ENCODE measurements at regions not wholly inside any gene's neighbourhood (a gene's known extent, or its start where the extent isn't known, plus 50 kb on each side); places are given as distances from the start of the nearest gene placed in this dataset.

DNA sequence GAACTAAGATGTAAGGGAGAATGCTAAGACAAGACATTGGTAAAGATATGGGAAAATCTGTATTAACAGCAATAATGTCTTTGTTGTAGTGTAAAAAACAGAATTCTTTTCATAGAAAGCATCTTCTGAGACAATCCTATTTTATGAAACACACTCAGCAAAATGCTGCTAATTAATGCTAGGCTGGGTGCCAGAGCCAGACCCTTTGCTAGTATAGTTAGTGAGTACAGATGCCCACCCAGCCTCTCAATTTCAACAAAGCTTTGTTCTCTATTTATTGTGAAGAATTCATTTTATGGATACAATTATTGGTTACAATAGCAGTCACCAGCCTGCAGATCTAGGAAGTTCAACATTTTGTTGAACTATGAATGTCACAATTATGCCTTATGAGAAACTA, 131.0 kb downstream of the SEM1 start:
- H2AFZ ChIP-seq (ENCODE audit: low read depth, low read length) = no peak overlapping the region

DNA sequence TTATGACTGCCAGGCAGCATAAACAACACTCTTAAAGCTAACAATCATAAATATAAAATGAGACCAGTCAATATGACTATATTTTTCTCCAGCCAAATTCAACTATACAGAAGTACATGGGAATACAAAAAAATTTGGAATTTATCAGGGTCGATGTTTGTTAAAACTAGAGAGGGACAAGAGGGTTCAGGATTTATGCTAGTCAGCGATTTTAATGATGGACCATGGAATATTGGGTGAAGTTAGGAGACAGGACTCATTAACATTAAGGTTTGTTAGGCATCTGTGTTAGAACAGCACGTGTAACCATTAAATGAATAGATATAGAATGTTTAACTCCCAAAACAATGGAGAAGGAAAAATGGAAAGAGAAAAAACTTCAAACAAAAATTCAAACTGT, 146.2 kb downstream of the SEM1 start:
- Histone ChIP-seq H3K4me3 (ENCODE audit: insufficient read depth, low read depth, low read length) (no peak overlapping the region), H4K20me1 (ENCODE audit: insufficient read depth, low read length) (no peaks in the 10 kb centered on the region), H3K79me2 (ENCODE audit: insufficient read depth, low read length) (no peaks in the 10 kb centered on the region), H3K27ac (ENCODE audit: low read depth, low read length) (no peak overlapping the region), H3K27me3 (ENCODE audit: insufficient read depth, low read length) (no peaks in the 10 kb centered on the region), H2AFZ (ENCODE audit: low read depth, low read length) (no peak overlapping the region), H3K9me3 (ENCODE audit: insufficient read depth, low read depth, low read length) (no peaks in the 10 kb centered on the region), H3K36me3 (ENCODE audit: insufficient read depth, low read length) (no peaks in the 10 kb centered on the region), H3K4me1 (ENCODE audit: insufficient read depth, low read length) (no peaks in the 10 kb centered on the region), H3K9ac (ENCODE audit: low read length) (no peak overlapping the region), H3K4me2 (ENCODE audit: low read length) (no peak overlapping the region)
- FAIRE-seq = no peak
- Mint-ChIP-seq H3K9me3 (ENCODE audit: unreplicated experiment) (no peaks in the 10 kb centered on the region), H3K4me3 (ENCODE audit: unreplicated experiment) (no peak overlapping the region), H3K27me3 (ENCODE audit: low read depth, unreplicated experiment) (no peaks in the 10 kb centered on the region), H3K27ac (ENCODE audit: unreplicated experiment) (no peak overlapping the region), H3K4me1 (ENCODE audit: low read depth, unreplicated experiment) (no peaks in the 10 kb centered on the region), H3K36me3 (ENCODE audit: low read depth, unreplicated experiment) (no peaks in the 10 kb centered on the region)
- TF ChIP-seq, protein P1, sequence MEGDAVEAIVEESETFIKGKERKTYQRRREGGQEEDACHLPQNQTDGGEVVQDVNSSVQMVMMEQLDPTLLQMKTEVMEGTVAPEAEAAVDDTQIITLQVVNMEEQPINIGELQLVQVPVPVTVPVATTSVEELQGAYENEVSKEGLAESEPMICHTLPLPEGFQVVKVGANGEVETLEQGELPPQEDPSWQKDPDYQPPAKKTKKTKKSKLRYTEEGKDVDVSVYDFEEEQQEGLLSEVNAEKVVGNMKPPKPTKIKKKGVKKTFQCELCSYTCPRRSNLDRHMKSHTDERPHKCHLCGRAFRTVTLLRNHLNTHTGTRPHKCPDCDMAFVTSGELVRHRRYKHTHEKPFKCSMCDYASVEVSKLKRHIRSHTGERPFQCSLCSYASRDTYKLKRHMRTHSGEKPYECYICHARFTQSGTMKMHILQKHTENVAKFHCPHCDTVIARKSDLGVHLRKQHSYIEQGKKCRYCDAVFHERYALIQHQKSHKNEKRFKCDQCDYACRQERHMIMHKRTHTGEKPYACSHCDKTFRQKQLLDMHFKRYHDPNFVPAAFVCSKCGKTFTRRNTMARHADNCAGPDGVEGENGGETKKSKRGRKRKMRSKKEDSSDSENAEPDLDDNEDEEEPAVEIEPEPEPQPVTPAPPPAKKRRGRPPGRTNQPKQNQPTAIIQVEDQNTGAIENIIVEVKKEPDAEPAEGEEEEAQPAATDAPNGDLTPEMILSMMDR (IDR thresholded peaks at IDR 0.05; ENCODE audit: insufficient read depth, low read depth, low read length) = no peak
- no peak for TF ChIP-seq EZH2 (IDR thresholded peaks at IDR 0.05; ENCODE audit: insufficient read depth, low read length)
- DNase-seq (ENCODE audit: low read depth) = no peak

More for the DNA sequence above, 131.0 kb downstream of the SEM1 start:
- Histone ChIP-seq H3K27me3 (ENCODE audit: insufficient read depth, low read length) (no peaks in the 10 kb centered on the region), H3K4me3 (ENCODE audit: insufficient read depth, low read depth, low read length) (no peak overlapping the region), H3K9ac (ENCODE audit: low read length) (no peak overlapping the region), H3K4me1 (ENCODE audit: insufficient read depth, low read length) (no peaks in the 10 kb centered on the region), H3K27ac (ENCODE audit: low read depth, low read length) (no peak overlapping the region), H4K20me1 (ENCODE audit: insufficient read depth, low read length) (no peaks in the 10 kb centered on the region), H3K9me3 (ENCODE audit: insufficient read depth, low read depth, low read length) (no peaks in the 10 kb centered on the region), H3K79me2 (ENCODE audit: insufficient read depth, low read length) (no peaks in the 10 kb centered on the region), H3K36me3 (ENCODE audit: insufficient read depth, low read length) (no peaks in the 10 kb centered on the region), H3K4me2 (ENCODE audit: low read length) (no peak overlapping the region)
- Mint-ChIP-seq H3K4me1 (ENCODE audit: low read depth, unreplicated experiment) (no peaks in the 10 kb centered on the region), H3K4me3 (ENCODE audit: unreplicated experiment) (no peak overlapping the region), H3K27ac (ENCODE audit: unreplicated experiment) (no peak overlapping the region), H3K36me3 (ENCODE audit: low read depth, unreplicated experiment) (no peaks in the 10 kb centered on the region), H3K27me3 (ENCODE audit: low read depth, unreplicated experiment) (peaks cover 2% of the 10 kb centered on the region), H3K9me3 (ENCODE audit: unreplicated experiment) (peaks cover 2% of the 10 kb centered on the region)
- no peak for TF ChIP-seq EZH2 (IDR thresholded peaks at IDR 0.05; ENCODE audit: insufficient read depth, low read length)
- TF ChIP-seq, protein P1 (IDR thresholded peaks at IDR 0.05; ENCODE audit: insufficient read depth, low read depth, low read length) = no peak
- FAIRE-seq (no peak), DNase-seq (ENCODE audit: low read depth) (no peak)

DNA sequence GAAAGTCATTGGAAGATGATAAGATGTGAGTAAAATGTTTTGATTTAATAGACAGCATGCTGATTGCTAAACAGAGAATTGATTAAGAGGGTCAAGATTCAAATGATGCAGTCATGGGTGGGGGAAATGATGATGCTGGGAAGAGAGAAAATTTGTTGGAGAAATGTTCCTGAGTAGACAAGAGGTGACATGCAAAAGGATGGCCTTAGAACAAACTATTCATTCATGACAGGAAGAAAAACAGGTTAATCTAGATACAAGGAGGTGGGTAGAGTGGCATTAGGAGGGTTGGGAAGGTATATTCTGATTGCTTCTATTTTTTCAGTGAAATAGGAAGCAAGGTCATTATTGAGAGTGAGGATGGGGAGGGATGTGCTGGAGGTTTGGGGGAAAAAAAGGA, 146.7 kb downstream of the SEM1 start:
- Mint-ChIP-seq H3K27me3 (ENCODE audit: low read depth, unreplicated experiment) (no peaks in the 10 kb centered on the region), H3K9me3 (ENCODE audit: unreplicated experiment) (no peaks in the 10 kb centered on the region), H3K36me3 (ENCODE audit: low read depth, unreplicated experiment) (no peaks in the 10 kb centered on the region), H3K27ac (ENCODE audit: unreplicated experiment) (no peak overlapping the region), H3K4me3 (ENCODE audit: unreplicated experiment) (no peak overlapping the region), H3K4me1 (ENCODE audit: low read depth, unreplicated experiment) (no peaks in the 10 kb centered on the region)
- H4K20me1 ChIP-seq (ENCODE audit: insufficient read depth, low read length) = no peaks in the 10 kb centered on the region
- H3K4me2 ChIP-seq (ENCODE audit: low read length) = no peak overlapping the region
- no peaks in the 10 kb centered on the region for H3K4me1 ChIP-seq (ENCODE audit: insufficient read depth, low read length)
- no peak for DNase-seq (ENCODE audit: low read depth)
- FAIRE-seq = no peak
- H3K36me3 ChIP-seq (ENCODE audit: insufficient read depth, low read length) = no peaks in the 10 kb centered on the region
- H3K9me3 ChIP-seq (ENCODE audit: insufficient read depth, low read depth, low read length) = no peaks in the 10 kb centered on the region
- no peaks in the 10 kb centered on the region for H3K79me2 ChIP-seq (ENCODE audit: insufficient read depth, low read length)
- no peak overlapping the region for H3K4me3 ChIP-seq (ENCODE audit: insufficient read depth, low read depth, low read length)
- no peaks in the 10 kb centered on the region for H3K27me3 ChIP-seq (ENCODE audit: insufficient read depth, low read length)
- H2AFZ ChIP-seq (ENCODE audit: low read depth, low read length) = no peak overlapping the region
- no peak overlapping the region for H3K9ac ChIP-seq (ENCODE audit: low read length)
- TF ChIP-seq, protein P1 (IDR thresholded peaks at IDR 0.05; ENCODE audit: insufficient read depth, low read depth, low read length) = no peak
- no peak for TF ChIP-seq EZH2 (IDR thresholded peaks at IDR 0.05; ENCODE audit: insufficient read depth, low read length)
- no peak overlapping the region for H3K27ac ChIP-seq (ENCODE audit: low read depth, low read length)

Data from astrocyte (in vitro differentiated cells and primary cell).